Panc1 (cell line): ENCODE measurements at regions not wholly inside any gene's neighbourhood (a gene's known extent, or its start where the extent isn't known, plus 50 kb on each side); places are given as distances from the start of the nearest gene placed in this dataset.

Experiments used
- ATAC-seq: fragments of 200-7000 bp; cut with Tn5 transposase; 2 replicates; pipeline ENCODE4 v1.9.1; 2020; ENCODE audit warnings: mild to moderate bottlenecking, moderate library complexity
- BruUV-seq: library from RNA; stranded (reverse); fragments of 400-500 nt; replicated peaks from 2 replicates; lab custom pipeline; 2021; lab: Mats Ljungman, UMichigan
- CTCF ChIA-PET: fragments of 300-600 bp; sonication (Branson Sonifier 250); formaldehyde crosslinking; loops from one replicate; lab custom pipeline; 2022; ENCODE audit warnings: antibody characterized with exemption; lab: Charles Lee
- POLR2A ChIA-PET: fragments of 300-600 bp; sonication (Branson Sonifier 250); formaldehyde crosslinking; loops from one replicate; lab custom pipeline; 2022; ENCODE audit warnings: antibody characterized with exemption; lab: Charles Lee
- DNase-seq: peaks from one replicate; pipeline ENCODE4 v3.0.0-alpha.2; 2010; ENCODE audit warnings: low read depth, low spot score
- H3K27ac ChIP-seq: 2 replicates; pipeline ENCODE4 v1.5.1; 2011; ENCODE audit warnings: mild to moderate bottlenecking, low read length, inconsistent platforms
- H3K27me3 ChIP-seq: fragments of 200-500 bp; sonication (Bioruptor generic); 2 replicates; pipeline ENCODE4 v1.6.0; 2014; ENCODE audit warnings: low read length, inconsistent platforms; ENCODE audit not compliant: control insufficient read depth, insufficient read depth
- H3K36me3 ChIP-seq: fragments of 200-500 bp; sonication (Bioruptor generic); 2 replicates; pipeline ENCODE4 v1.5.1; 2014; ENCODE audit warnings: inconsistent platforms, mild to moderate bottlenecking, low read length, moderate library complexity; ENCODE audit not compliant: control insufficient read depth, insufficient read depth
- H3K4me1 ChIP-seq: 2 replicates; pipeline ENCODE4 v1.5.1; 2011; ENCODE audit warnings: inconsistent platforms, mild to moderate bottlenecking, low read length, moderate library complexity; ENCODE audit not compliant: control insufficient read depth, insufficient read depth
- H3K4me3 ChIP-seq, 2 experiments: 2 replicates each; pipeline ENCODE4 v1.5.1; 2011 to 2012; ENCODE audit warnings: low read depth in 2 of 2, low read length in 2 of 2, mild to moderate bottlenecking in 2 of 2, inconsistent platforms in 1 of 2, moderate library complexity in 1 of 2
- H3K9me3 ChIP-seq: fragments of 200-500 bp; sonication (Bioruptor generic); 2 replicates; pipeline ENCODE4 v1.5.1; 2014; ENCODE audit warnings: low read depth, mild to moderate bottlenecking, inconsistent platforms, low read length, moderate library complexity; ENCODE audit not compliant: control insufficient read depth, insufficient read depth
- CTCF ChIP-seq: fragments of 450-650 bp; IDR thresholded peaks from 2 replicates; pipeline ENCODE4 v1.5.1; 2017; ENCODE audit warnings: mild to moderate bottlenecking
- POLR2AphosphoS5 ChIP-seq: IDR thresholded peaks from 2 replicates; pipeline ENCODE4 v1.6.1; 2012; ENCODE audit warnings: mild to moderate bottlenecking, low read depth, low read length, moderate library complexity
- TCF7L2 ChIP-seq: IDR thresholded peaks from 2 replicates; pipeline ENCODE4 v1.6.1; 2011; ENCODE audit warnings: mild to moderate bottlenecking, low read depth, low read length, inconsistent platforms
- in situ Hi-C: cut with HindIII; loops from 2 replicates; pipeline ENCODE4 v1.10.0; 2016; ENCODE audit warnings: low sequenced_read_pairs, low pct_unique_long_range_greater_than_20kb
- intact Hi-C: fragments of 100-400 bp; cut with micrococcal nuclease; formaldehyde crosslinking; loops from one replicate; pipeline ENCODE4 v1.10.0; 2022; ENCODE audit not compliant: unreplicated experiment

- no TSS peak for BruUV-seq
- DNase-seq (no peak), ATAC-seq (peak; percentile 88)
- H3K4me1 ChIP-seq: peaks cover 26% of the 10 kb centered on the region
- intact Hi-C loops (loop anchor here (5.0 kb wide), 3 partner anchors 139 to 1069 kb away; no protein-coding TSS in a partner anchor), in situ Hi-C loops (no loop called here)
- no peak overlapping the region for H3K4me3 ChIP-seq
- POLR2A ChIA-PET: no interaction called here
- H3K27me3 ChIP-seq: no peaks in the 10 kb centered on the region
- CTCF ChIA-PET: no interaction called here
- H3K27ac ChIP-seq: peak overlapping the region; percentile 90
- TF ChIP-seq CTCF: no peak
- TF ChIP-seq TCF7L2: peak; percentile 17; the same call in 1 of the 2 replicates
- H3K9me3 ChIP-seq: no peaks in the 10 kb centered on the region
- H3K36me3 ChIP-seq: no peaks in the 10 kb centered on the region
Observed at GRCh38 chr5:123673107-123673506, 161.1 kb downstream of the CSNK1G3 start.

GRCh38 chr5:123671711-123672456, 159.9 kb downstream of the CSNK1G3 start:
- no peak for DNase-seq
- no TSS peak for BruUV-seq
- no peak overlapping the region for H3K4me3 ChIP-seq
- in situ Hi-C loops (no loop called here), intact Hi-C loops (loop anchor here (5.0 kb wide), 3 partner anchors 140 to 1070 kb away; no protein-coding TSS in a partner anchor)
- ChIA-PET CTCF (interaction anchor here (0.7 kb wide), 2 partner anchors 192 to 652 kb away, joined by 3 to 4 read pairs; no protein-coding TSS in a partner anchor), POLR2A (no interaction called here)
- ATAC-seq: no peak
- no peak for TF ChIP-seq CTCF
- peak overlapping the region; percentile 90 for H3K27ac ChIP-seq
- H3K4me1 ChIP-seq: peaks cover 26% of the 10 kb centered on the region
- no peaks in the 10 kb centered on the region for H3K27me3 ChIP-seq
- H3K9me3 ChIP-seq: no peaks in the 10 kb centered on the region
- H3K36me3 ChIP-seq: no peaks in the 10 kb centered on the region

GRCh38 chr5:123671042-123671441, 159.1 kb downstream of the CSNK1G3 start:
- Histone ChIP-seq H3K36me3 (no peaks in the 10 kb centered on the region), H3K9me3 (peaks cover 5% of the 10 kb centered on the region; the same call in 1 of the 2 replicates), H3K27ac (peak overlapping the region; percentile 90), H3K27me3 (no peaks in the 10 kb centered on the region), H3K4me3 (no peak overlapping the region), H3K4me1 (peaks cover 26% of the 10 kb centered on the region)
- ChIA-PET CTCF (interaction anchor here (0.7 kb wide), 4 partner anchors 193 to 767 kb away, joined by 3 to 14 read pairs (median 8); no protein-coding TSS in a partner anchor), POLR2A (no interaction called here)
- in situ Hi-C loops (no loop called here), intact Hi-C loops (loop anchor here (5.0 kb wide), 3 partner anchors 141 to 1071 kb away; no protein-coding TSS in a partner anchor)
- TF ChIP-seq POLR2AphosphoS5 (no peak), CTCF (peak; percentile 79; the same call in 1 of the 2 replicates)
- ATAC-seq (peak; percentile 63; the same call in 1 of the 2 replicates), DNase-seq (peak; percentile 50)
- no TSS peak for BruUV-seq
